GM12864 (cell line): ENCODE measurements at regions not wholly inside any gene's neighbourhood (a gene's known extent, or its start where the extent isn't known, plus 50 kb on each side); places are given as distances from the start of the nearest gene placed in this dataset.

Source experiments
- DNase-seq: peaks from one replicate; pipeline ENCODE4 v3.0.0-alpha.2; 2011; ENCODE audit warnings: low read depth
- H3K4me3 ChIP-seq: 2 replicates; pipeline ENCODE4 v1.5.1; 2011; ENCODE audit warnings: mild to moderate bottlenecking, low read depth, low read length, control low read depth
- TF ChIP-seq, protein P1 (sequence below): IDR thresholded peaks from 2 replicates; pipeline ENCODE4 v1.5.1; 2011; ENCODE audit warnings: low read depth, mild to moderate bottlenecking, moderate library complexity, low read length, control low read depth, inconsistent platforms; ENCODE audit errors: missing control alignments

GRCh38 chr16:65905331-65905730, 461.2 kb upstream of the CDH5 start:
- H3K4me3 ChIP-seq: no peak overlapping the region
- TF ChIP-seq, protein P1, sequence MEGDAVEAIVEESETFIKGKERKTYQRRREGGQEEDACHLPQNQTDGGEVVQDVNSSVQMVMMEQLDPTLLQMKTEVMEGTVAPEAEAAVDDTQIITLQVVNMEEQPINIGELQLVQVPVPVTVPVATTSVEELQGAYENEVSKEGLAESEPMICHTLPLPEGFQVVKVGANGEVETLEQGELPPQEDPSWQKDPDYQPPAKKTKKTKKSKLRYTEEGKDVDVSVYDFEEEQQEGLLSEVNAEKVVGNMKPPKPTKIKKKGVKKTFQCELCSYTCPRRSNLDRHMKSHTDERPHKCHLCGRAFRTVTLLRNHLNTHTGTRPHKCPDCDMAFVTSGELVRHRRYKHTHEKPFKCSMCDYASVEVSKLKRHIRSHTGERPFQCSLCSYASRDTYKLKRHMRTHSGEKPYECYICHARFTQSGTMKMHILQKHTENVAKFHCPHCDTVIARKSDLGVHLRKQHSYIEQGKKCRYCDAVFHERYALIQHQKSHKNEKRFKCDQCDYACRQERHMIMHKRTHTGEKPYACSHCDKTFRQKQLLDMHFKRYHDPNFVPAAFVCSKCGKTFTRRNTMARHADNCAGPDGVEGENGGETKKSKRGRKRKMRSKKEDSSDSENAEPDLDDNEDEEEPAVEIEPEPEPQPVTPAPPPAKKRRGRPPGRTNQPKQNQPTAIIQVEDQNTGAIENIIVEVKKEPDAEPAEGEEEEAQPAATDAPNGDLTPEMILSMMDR: no peak
- no peak for DNase-seq

DNA sequence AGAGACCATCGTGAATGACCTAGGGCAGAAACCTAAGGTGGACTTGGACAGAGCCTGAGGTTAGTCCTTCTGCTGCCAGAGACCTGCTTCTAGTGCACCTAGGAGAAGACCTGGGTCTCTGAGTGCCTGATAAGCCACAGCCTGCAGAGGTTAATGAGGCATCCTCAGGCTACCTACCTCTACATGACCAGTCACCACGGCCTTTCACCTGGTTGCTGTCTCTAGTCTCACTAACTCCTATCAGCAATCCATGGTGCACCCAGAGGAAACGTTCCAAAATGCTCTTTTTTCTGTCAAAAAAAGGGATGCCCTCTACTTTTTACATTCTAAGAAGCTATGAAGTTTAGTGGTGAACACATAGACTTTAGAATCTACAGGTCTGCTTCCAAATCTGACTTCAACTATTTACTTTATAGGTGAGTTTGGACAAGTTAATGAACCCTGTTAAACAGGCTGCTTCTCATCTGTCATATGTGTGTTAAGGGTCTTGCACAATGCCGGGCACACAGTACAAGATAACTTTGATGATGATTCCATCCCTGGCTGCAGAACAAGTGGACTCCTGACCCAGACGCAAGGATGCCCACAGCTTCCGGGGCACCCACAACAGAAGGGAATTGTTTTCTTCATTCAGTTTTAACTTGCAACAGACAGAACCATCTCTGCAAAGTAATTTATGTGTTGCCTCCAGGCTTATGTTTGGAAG, 469.9 kb upstream of the CDH5 start:
- TF ChIP-seq, protein P1: no peak
- no peak for DNase-seq
- no peak overlapping the region for H3K4me3 ChIP-seq

DNA sequence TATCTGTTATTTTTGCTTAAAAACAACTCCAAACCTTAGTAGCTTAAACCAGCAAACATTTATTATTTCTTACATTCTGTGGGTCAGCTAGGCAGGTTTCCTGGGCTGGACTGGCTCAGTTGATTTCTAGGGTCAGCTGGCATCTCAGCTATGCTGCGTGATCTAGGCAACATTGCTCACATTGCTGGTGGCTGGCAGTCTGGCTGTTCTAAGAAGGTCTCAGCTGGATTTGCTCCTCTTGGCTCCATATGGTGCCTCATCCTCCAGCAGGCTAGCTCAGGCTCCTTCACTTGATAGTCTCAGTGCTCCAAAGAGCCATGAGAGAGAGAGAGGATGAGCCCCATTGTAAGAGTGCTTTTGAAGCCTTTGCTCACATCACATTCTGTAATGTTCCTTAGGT, 470.6 kb upstream of the CDH5 start:
- DNase-seq: no peak
- H3K4me3 ChIP-seq: no peak overlapping the region
- TF ChIP-seq, protein P1: no peak

- TF ChIP-seq, protein P1: no peak
- DNase-seq: no peak
- H3K4me3 ChIP-seq: no peak overlapping the region
Observed at GRCh38 chr16:65895486-65895885, 471.0 kb upstream of the CDH5 start.

DNA sequence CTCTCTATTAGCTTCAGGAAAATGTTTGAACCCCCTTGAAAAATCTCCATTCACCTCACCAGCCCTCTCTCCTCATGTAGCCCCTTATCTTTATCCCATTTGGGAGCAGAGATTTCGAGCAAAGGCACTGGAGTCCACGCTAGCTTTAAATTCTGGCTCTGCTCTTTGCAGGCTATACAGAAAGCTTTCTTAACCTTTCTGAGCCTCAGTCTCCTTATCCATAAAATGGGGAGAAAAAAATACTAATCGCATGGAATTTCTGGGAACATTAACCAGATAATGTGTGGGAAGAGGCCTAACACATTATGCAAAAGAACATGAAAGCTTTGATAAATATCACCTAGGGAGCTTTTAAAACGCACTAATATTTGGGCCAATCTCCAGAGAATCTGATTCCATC, 476.3 kb upstream of the CDH5 start:
- TF ChIP-seq, protein P1: no peak
- no peak for DNase-seq
- no peak overlapping the region for H3K4me3 ChIP-seq

- DNase-seq: no peak
- TF ChIP-seq, protein P1: no peak
Observed at GRCh38 chr16:65889533-65889966, 476.9 kb upstream of the CDH5 start.

GRCh38 chr16:65888201-65888600, 478.3 kb upstream of the CDH5 start:
- no peak for DNase-seq
- TF ChIP-seq, protein P1: no peak
- H3K4me3 ChIP-seq: no peak overlapping the region

More at GRCh38 chr16:65889533-65889966, 476.9 kb upstream of the CDH5 start:
- H3K4me3 ChIP-seq: no peak overlapping the region
